ENCODE measurements at regions not wholly inside any gene's neighbourhood (a gene's known extent, or its start where the extent isn't known, plus 50 kb on each side); places are given as distances from the start of the nearest gene placed in this dataset.

- no peak for TF ChIP-seq CTCF (IDR thresholded peaks at IDR 0.05)
- ATAC-seq (ENCODE audit: low FRiP score) (no peak), DNase-seq (ENCODE audit: low spot score) (no peak)
Observed at GRCh38 chr20:39837561-39837960, 851.5 kb downstream of the MAFB start.

GRCh38 chr20:39835130-39835842 lies 853.8 kb downstream of the MAFB start:
- ATAC-seq (ENCODE audit: low FRiP score): no peak
- no peak for TF ChIP-seq CTCF (IDR thresholded peaks at IDR 0.05)
- DNase-seq (ENCODE audit: low spot score): no peak

- TF ChIP-seq CTCF (IDR thresholded peaks at IDR 0.05): no peak
- no peak for ATAC-seq (ENCODE audit: low FRiP score)
- DNase-seq (ENCODE audit: low spot score): no peak
Observed at GRCh38 chr20:39830903-39831302, 858.1 kb downstream of the MAFB start.

- TF ChIP-seq CTCF (IDR thresholded peaks at IDR 0.05): no peak
- ATAC-seq (ENCODE audit: low FRiP score): no peak
- no peak for DNase-seq (ENCODE audit: low spot score)
Observed at GRCh38 chr20:39829661-39830060, 859.4 kb downstream of the MAFB start.

GRCh38 chr20:39829256-39829655 lies 859.8 kb downstream of the MAFB start:
- ATAC-seq (ENCODE audit: low FRiP score) (no peak), DNase-seq (ENCODE audit: low spot score) (no peak)
- no peak for TF ChIP-seq CTCF (IDR thresholded peaks at IDR 0.05)

- no peak for ATAC-seq (ENCODE audit: low FRiP score)
- TF ChIP-seq CTCF (IDR thresholded peaks at IDR 0.05): no peak
- DNase-seq (ENCODE audit: low spot score): no peak
Observed at GRCh38 chr20:39825950-39826349, 863.1 kb downstream of the MAFB start.

GRCh38 chr20:39825524-39825923 lies 863.4 kb downstream of the DHX35 start:
- DNase-seq (ENCODE audit: low spot score): no peak
- TF ChIP-seq CTCF (IDR thresholded peaks at IDR 0.05): no peak
- no peak for ATAC-seq (ENCODE audit: low FRiP score)

Measured in omental fat pad (tissue), 3 donors.